GM23248 (cell line): ENCODE measurements at regions not wholly inside any gene's neighbourhood (a gene's known extent, or its start where the extent isn't known, plus 50 kb on each side); places are given as distances from the start of the nearest gene placed in this dataset.

Source experiments
- DNase-seq: peaks from one replicate; pipeline ENCODE4 v3.0.0-alpha.2; 2015
- H2AFZ ChIP-seq: fragments of 200-600 bp; sonication (generic); 2 replicates; pipeline ENCODE4 v1.6.1; 2016; ENCODE audit warnings: antibody characterized with exemption
- H3F3A ChIP-seq: fragments of 200-600 bp; sonication (generic); 2 replicates; pipeline ENCODE4 v1.6.1; 2016; ENCODE audit warnings: mild to moderate bottlenecking, antibody characterized with exemption, mixed run types; ENCODE audit not compliant: insufficient read depth
- H3K27ac ChIP-seq: fragments of 200-600 bp; sonication (generic); 2 replicates; pipeline ENCODE4 v1.5.1; 2016; ENCODE audit warnings: mild to moderate bottlenecking
- H3K27me3 ChIP-seq: fragments of 200-600 bp; sonication (generic); replicated peaks from 2 replicates; pipeline ENCODE4 v1.6.1; 2016; ENCODE audit warnings: mild to moderate bottlenecking; ENCODE audit not compliant: insufficient read depth
- H3K36me3 ChIP-seq: fragments of 200-600 bp; sonication (generic); 2 replicates; pipeline ENCODE4 v1.6.1; 2016; ENCODE audit warnings: low read depth, mild to moderate bottlenecking
- H3K4me1 ChIP-seq: fragments of 200-600 bp; sonication (generic); 2 replicates; pipeline ENCODE4 v1.6.1; 2016; ENCODE audit warnings: mild to moderate bottlenecking; ENCODE audit not compliant: insufficient read depth
- H3K4me2 ChIP-seq: fragments of 200-600 bp; sonication (generic); one replicate; pipeline ENCODE4 v1.6.1; 2016; ENCODE audit warnings: mild to moderate bottlenecking; ENCODE audit not compliant: unreplicated experiment
- H3K4me3 ChIP-seq: fragments of 200-600 bp; sonication (generic); 2 replicates; pipeline ENCODE4 v1.5.1; 2016; ENCODE audit warnings: mild to moderate bottlenecking
- H3K79me2 ChIP-seq: fragments of 200-600 bp; sonication (generic); 2 replicates; pipeline ENCODE4 v1.6.1; 2016; ENCODE audit warnings: mild to moderate bottlenecking; ENCODE audit not compliant: insufficient read depth
- H3K9ac ChIP-seq: fragments of 200-600 bp; sonication (generic); 2 replicates; pipeline ENCODE4 v1.6.1; 2016; ENCODE audit warnings: mild to moderate bottlenecking
- H3K9me2 ChIP-seq: fragments of 200-600 bp; sonication (generic); 2 replicates; pipeline ENCODE4 v1.6.1; 2016; ENCODE audit warnings: mixed run types, mild to moderate bottlenecking, moderate library complexity; ENCODE audit not compliant: insufficient read depth
- H3K9me3 ChIP-seq: fragments of 200-600 bp; sonication (generic); one replicate; pipeline ENCODE4 v1.6.1; 2017; ENCODE audit warnings: low read depth
- H4K20me1 ChIP-seq: fragments of 200-600 bp; sonication (generic); 2 replicates; pipeline ENCODE4 v1.6.0; 2016; ENCODE audit not compliant: insufficient read depth
- EZH2 ChIP-seq: fragments of 200-600 bp; sonication (generic); IDR thresholded peaks from 2 replicates; pipeline ENCODE4 v1.6.1; 2018; ENCODE audit warnings: antibody characterized with exemption, mild to moderate bottlenecking; ENCODE audit not compliant: insufficient read depth, poor library complexity, severe bottlenecking
- EZH2phosphoT487 ChIP-seq: fragments of 200-600 bp; sonication (generic); IDR thresholded peaks from 2 replicates; pipeline ENCODE4 v1.6.1; 2018; ENCODE audit warnings: antibody characterized with exemption, moderate library complexity, mild to moderate bottlenecking, low read depth; ENCODE audit not compliant: insufficient read depth
- WGBS, 2 experiments: methylation state at CpG; one replicate each; pipeline ENCODE4 v1.1.6; 2015 to 2017; ENCODE audit warnings: low lambda C conversion rate in 2 of 2, low coverage in 1 of 2; ENCODE audit errors: missing lambda C conversion rate in 2 of 2; 5-methylcytosine and 5-hydroxymethylcytosine counted together
- in situ Hi-C: fragments of 300-500 bp; cut with MboI; formaldehyde crosslinking; loops from 2 replicates; pipeline ENCODE4 v1.15.0; 2020

DNA sequence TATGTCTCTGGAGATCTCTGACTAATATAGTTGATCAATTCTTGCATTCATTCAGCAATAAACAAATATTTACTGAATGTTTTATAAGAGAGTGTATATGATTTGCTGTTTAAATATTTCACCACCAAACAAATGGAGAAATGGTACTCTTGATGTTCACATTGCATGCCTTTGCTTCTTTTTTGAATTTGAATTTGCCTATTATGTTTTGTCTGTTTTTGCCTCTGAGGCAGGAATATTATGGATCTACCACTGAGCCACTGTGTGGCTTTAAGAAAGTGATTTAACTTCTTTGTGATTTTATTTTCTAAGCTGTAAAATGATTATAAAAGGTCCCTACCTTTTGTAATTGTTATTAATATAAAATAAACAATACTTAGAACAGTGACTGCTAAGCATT, 345.0 kb downstream of the DOK5 start:
- no peaks in the 10 kb centered on the region for H3F3A ChIP-seq
- H3K36me3 ChIP-seq: no peaks in the 10 kb centered on the region
- H3K79me2 ChIP-seq: no peaks in the 10 kb centered on the region
- no peaks in the 10 kb centered on the region for H3K27me3 ChIP-seq
- no peaks in the 10 kb centered on the region for H4K20me1 ChIP-seq
- no peaks in the 10 kb centered on the region for H3K9me2 ChIP-seq
- H3K4me2 ChIP-seq: no peak overlapping the region
- no peak overlapping the region for H3K4me3 ChIP-seq
- H2AFZ ChIP-seq: no peak overlapping the region
- H3K9me3 ChIP-seq: no peaks in the 10 kb centered on the region
- H3K9ac ChIP-seq: no peak overlapping the region
- no peak for DNase-seq
- in situ Hi-C loops: no loop called here
- no peak overlapping the region for H3K27ac ChIP-seq
- no peaks in the 10 kb centered on the region for H3K4me1 ChIP-seq
- no peak for TF ChIP-seq EZH2
- no peak for TF ChIP-seq EZH2phosphoT487

DNA sequence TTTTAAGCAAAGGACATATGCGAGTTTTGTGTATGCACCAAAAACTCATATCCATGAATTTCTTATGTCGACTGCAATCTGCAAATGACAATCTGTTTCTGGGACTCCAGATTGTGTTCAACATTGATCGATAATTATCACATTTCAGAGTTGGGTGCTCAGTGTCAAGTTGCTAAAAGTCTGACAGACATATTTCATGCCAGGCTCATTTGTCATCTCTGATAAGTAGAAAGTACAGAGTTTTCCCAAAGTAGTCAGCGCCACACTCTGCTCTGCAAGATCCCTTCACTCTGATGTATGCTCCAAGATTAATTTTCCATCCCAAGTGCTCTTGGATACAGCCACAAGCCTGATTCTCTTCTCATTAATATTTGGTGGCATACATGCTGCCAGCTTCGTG, 331.1 kb downstream of the DOK5 start:
- Histone ChIP-seq H4K20me1 (no peaks in the 10 kb centered on the region), H3K9ac (no peak overlapping the region), H3K9me3 (no peaks in the 10 kb centered on the region), H3K9me2 (no peaks in the 10 kb centered on the region), H2AFZ (no peak overlapping the region), H3K27me3 (no peaks in the 10 kb centered on the region), H3K4me3 (no peak overlapping the region), H3K27ac (no peak overlapping the region), H3K4me2 (no peak overlapping the region), H3K79me2 (no peaks in the 10 kb centered on the region), H3K36me3 (no peaks in the 10 kb centered on the region), H3K4me1 (no peaks in the 10 kb centered on the region), H3F3A (no peaks in the 10 kb centered on the region)
- DNase-seq: no peak
- in situ Hi-C loops: no loop called here
- WGBS, 2 experiments: 25 to 27% methylated on average over 5 of the region's 5 CpGs
- no peak for TF ChIP-seq EZH2phosphoT487
- no peak for TF ChIP-seq EZH2

DNA sequence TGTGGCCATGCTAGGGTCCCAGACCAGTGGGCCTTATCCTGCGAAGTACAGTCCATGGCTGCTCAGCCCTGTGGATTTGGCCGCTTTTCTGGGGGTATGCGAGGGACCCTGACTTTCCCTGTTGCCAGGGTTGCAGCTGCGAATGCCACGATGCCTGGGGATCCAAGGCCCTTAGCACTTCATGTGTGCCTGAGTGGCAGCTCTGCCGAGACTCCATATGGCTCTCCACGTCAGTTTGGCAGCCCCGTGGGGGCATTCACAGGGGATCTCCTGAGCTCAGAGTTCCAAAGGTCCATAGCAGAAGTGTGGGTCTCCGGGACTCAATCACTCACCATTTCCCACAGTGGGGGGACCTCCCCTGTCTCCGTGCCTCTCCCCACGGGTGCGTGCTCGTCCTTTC, 319.5 kb downstream of the DOK5 start:
- in situ Hi-C loops: no loop called here
- Histone ChIP-seq H3K27ac (no peak overlapping the region), H3K27me3 (no peaks in the 10 kb centered on the region)

DNA sequence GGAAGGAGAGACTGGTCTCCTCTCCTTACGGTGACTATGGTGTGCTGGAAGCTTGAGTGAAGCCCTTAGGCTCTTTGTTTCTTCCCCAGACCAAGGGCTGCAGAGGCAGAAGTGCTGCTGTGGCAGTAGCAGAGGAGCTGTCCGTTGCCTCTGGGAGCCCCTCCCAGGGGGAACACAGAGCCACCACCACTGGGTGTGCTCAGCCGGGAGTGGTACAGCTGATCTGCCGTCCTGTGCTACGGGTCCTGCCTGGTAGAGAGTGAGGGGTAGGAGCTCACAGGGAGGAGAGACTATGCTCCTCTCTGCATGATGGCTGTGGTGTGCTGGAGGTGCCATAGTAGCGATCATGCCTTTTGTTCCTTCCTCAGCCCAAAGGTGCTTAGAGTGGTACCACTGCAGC, 318.7 kb downstream of the DOK5 start:
- no peak overlapping the region for H3K9ac ChIP-seq
- H2AFZ ChIP-seq: no peak overlapping the region
- H3K27ac ChIP-seq: no peak overlapping the region
- H4K20me1 ChIP-seq: no peaks in the 10 kb centered on the region
- H3K4me1 ChIP-seq: no peaks in the 10 kb centered on the region
- DNase-seq: no peak
- H3K27me3 ChIP-seq: no peaks in the 10 kb centered on the region
- no peak overlapping the region for H3K4me3 ChIP-seq
- in situ Hi-C loops: no loop called here
- no peaks in the 10 kb centered on the region for H3K79me2 ChIP-seq
- no peaks in the 10 kb centered on the region for H3K36me3 ChIP-seq
- no peak for TF ChIP-seq EZH2phosphoT487
- TF ChIP-seq EZH2: no peak
- no peaks in the 10 kb centered on the region for H3K9me3 ChIP-seq
- WGBS, 2 experiments: 19 to 44% methylated on average over 6 of the region's 6 CpGs
- H3K4me2 ChIP-seq: no peak overlapping the region
- no peaks in the 10 kb centered on the region for H3K9me2 ChIP-seq
- no peaks in the 10 kb centered on the region for H3F3A ChIP-seq

More for the DNA sequence above, 319.5 kb downstream of the DOK5 start:
- H3K79me2 ChIP-seq: no peaks in the 10 kb centered on the region
- no peaks in the 10 kb centered on the region for H3F3A ChIP-seq
- H3K4me1 ChIP-seq: no peaks in the 10 kb centered on the region
- TF ChIP-seq EZH2phosphoT487: no peak
- TF ChIP-seq EZH2: no peak
- no peak overlapping the region for H3K9ac ChIP-seq
- no peak overlapping the region for H2AFZ ChIP-seq
- DNase-seq: no peak
- WGBS, 2 experiments: 24 to 25% methylated on average over 13 of the region's 13 CpGs
- H3K4me3 ChIP-seq: no peak overlapping the region
- no peak overlapping the region for H3K4me2 ChIP-seq
- H3K36me3 ChIP-seq: no peaks in the 10 kb centered on the region
- no peaks in the 10 kb centered on the region for H3K9me3 ChIP-seq
- H4K20me1 ChIP-seq: no peaks in the 10 kb centered on the region
- no peaks in the 10 kb centered on the region for H3K9me2 ChIP-seq

DNA sequence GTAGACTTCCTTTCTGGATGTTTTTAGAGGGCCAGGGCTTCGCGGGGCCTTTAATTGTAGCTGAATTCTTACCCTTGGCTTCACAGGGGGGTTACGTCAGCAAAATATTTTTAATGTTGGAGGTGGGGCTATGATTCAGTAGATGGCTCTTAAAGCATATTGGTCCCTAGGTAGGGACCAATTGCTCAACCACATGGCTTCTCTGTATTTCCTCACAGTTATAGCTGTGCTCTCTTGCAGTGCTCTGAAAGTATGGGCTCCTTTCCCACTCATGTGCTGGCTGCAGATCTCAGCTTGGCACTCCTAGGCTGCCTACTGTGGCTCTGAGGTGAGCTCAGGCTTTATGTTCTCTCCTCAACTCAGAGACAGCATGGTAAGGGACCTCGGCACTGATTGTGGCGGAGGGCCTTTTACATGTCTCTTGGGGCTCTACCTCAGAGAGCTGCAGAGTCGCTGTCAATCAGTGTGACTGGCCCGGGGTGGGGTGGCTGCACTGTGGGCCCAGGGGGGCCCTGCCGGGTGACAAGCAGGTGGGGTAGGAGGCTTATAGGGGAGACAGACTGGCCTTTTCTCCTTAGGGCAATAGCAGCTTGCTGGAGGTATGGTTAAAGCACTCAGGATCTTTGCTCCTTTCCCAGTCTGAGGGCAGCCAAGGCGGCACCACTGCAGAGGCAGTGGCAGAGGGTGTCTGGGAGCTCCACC, 318.0 kb downstream of the DOK5 start:
- no peaks in the 10 kb centered on the region for H3K27me3 ChIP-seq
- no peaks in the 10 kb centered on the region for H3K9me3 ChIP-seq
- no peak overlapping the region for H3K4me3 ChIP-seq
- TF ChIP-seq EZH2 (no peak), EZH2phosphoT487 (no peak)
- no peak overlapping the region for H3K27ac ChIP-seq
- no peak overlapping the region for H2AFZ ChIP-seq
- no peaks in the 10 kb centered on the region for H3F3A ChIP-seq
- H3K36me3 ChIP-seq: no peaks in the 10 kb centered on the region
- in situ Hi-C loops: no loop called here
- H3K9me2 ChIP-seq: no peaks in the 10 kb centered on the region
- H3K4me2 ChIP-seq: no peak overlapping the region
- DNase-seq: no peak
- no peak overlapping the region for H3K9ac ChIP-seq
- H4K20me1 ChIP-seq: no peaks in the 10 kb centered on the region
- 29 to 41% methylated on average over 9 of the region's 9 CpGs for WGBS, 2 experiments
- no peaks in the 10 kb centered on the region for H3K79me2 ChIP-seq
- no peaks in the 10 kb centered on the region for H3K4me1 ChIP-seq
